Fibroblast of lung (primary cell): ENCODE measurements at regions not wholly inside any gene's neighbourhood (a gene's known extent, or its start where the extent isn't known, plus 50 kb on each side); places are given as distances from the start of the nearest gene placed in this dataset.
"Not testable (repeated sequence)": the region's sequence is repeated elsewhere in the genome, so short reads cannot be mapped to it uniquely, and the experiment has no call there.

Experiments
- DNase-seq, 2 donors: peaks; one replicate each; pipeline versions ENCODE4 v3.0.0 to v3.0.0-alpha.2; 2010; ENCODE audit warnings: low read depth in 2 of 2
- H2AFZ ChIP-seq: 2 replicates; pipeline ENCODE4 v1.5.1; 2012; ENCODE audit warnings: low read length, control low read depth, inconsistent platforms
- H3K27ac ChIP-seq: 2 replicates; pipeline ENCODE4 v1.5.1; 2011; ENCODE audit warnings: low read length, control low read depth; ENCODE audit not compliant: insufficient read depth
- H3K27me3 ChIP-seq: 2 replicates; pipeline ENCODE4 v1.5.1; 2011; ENCODE audit warnings: mild to moderate bottlenecking, low read length; ENCODE audit not compliant: control insufficient read depth, insufficient read depth
- H3K36me3 ChIP-seq: 2 replicates; pipeline ENCODE4 v1.5.1; 2011; ENCODE audit warnings: low read length; ENCODE audit not compliant: control insufficient read depth, insufficient read depth
- H3K4me1 ChIP-seq: 2 replicates; pipeline ENCODE4 v1.5.1; 2011; ENCODE audit warnings: low read length; ENCODE audit not compliant: control insufficient read depth, insufficient read depth; ENCODE audit errors: extremely low read depth
- H3K4me2 ChIP-seq: 2 replicates; pipeline ENCODE4 v1.5.1; 2011; ENCODE audit warnings: low read length, control low read depth; ENCODE audit not compliant: insufficient read depth; ENCODE audit errors: extremely low read depth
- H3K4me3 ChIP-seq, 4 experiments: fragments of 200-600 bp in 1 of 4; sonication (generic) in 1 of 4; replicated peaks in 1 of 4; 2 replicates each; pipeline ENCODE4 v1.5.1; 2011 to 2016; ENCODE audit warnings: low read length in 4 of 4, low read depth in 3 of 4, mild to moderate bottlenecking in 3 of 4, control low read depth in 2 of 4, inconsistent platforms in 1 of 4, mixed read lengths in 1 of 4; ENCODE audit not compliant: insufficient read depth in 1 of 4; ENCODE audit errors: control extremely low read depth in 1 of 4
- H3K79me2 ChIP-seq: 2 replicates; pipeline ENCODE4 v1.5.1; 2012; ENCODE audit warnings: mild to moderate bottlenecking, low read length, inconsistent platforms; ENCODE audit not compliant: control insufficient read depth, insufficient read depth
- H3K9ac ChIP-seq: 2 replicates; pipeline ENCODE4 v1.5.1; 2011; ENCODE audit warnings: mild to moderate bottlenecking, low read length, control low read depth; ENCODE audit not compliant: insufficient read depth
- H3K9me3 ChIP-seq: 2 replicates; pipeline ENCODE4 v1.5.1; 2012; ENCODE audit warnings: low read depth, low read length; ENCODE audit not compliant: control insufficient read depth, insufficient read depth
- H4K20me1 ChIP-seq: 2 replicates; pipeline ENCODE4 v1.5.1; 2011; ENCODE audit warnings: low read length; ENCODE audit not compliant: control insufficient read depth, insufficient read depth; ENCODE audit errors: extremely low read depth
- EZH2 ChIP-seq: IDR thresholded peaks from 2 replicates; pipeline ENCODE4 v1.5.1; 2012; ENCODE audit warnings: low read length, control low read depth, mild to moderate bottlenecking; ENCODE audit errors: missing control alignments
- TF ChIP-seq, protein P1 (sequence below), 2 donors: IDR thresholded peaks in 1 of 2; conservative IDR thresholded peaks in 1 of 2; 1 replicate in 1 of 2; 2 replicates in 1 of 2; pipeline ENCODE4 v1.5.1; 2011 to 2012; ENCODE audit warnings: low read length in 2 of 2, control low read depth in 1 of 2, inconsistent platforms in 1 of 2, low read depth in 1 of 2, mild to moderate bottlenecking in 1 of 2

DNA sequence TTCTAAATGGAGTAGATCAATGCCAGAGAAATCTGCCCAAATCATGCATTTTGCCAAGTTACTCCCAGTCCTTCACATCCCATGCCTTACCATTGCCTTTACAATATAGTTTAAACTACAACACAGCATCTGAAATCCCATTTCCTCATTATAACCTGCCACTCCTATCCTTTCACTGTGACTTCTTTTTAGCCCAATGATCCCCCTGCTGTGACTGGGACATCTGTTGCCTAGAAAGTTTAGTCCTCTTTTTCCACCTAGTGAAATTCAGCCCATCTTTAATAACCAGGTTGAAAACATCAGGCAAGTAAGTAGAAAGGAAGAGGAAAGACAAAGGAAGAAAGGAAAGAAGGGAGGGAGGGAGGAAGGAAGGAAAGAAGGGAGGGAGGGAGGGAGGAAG lies 627.9 kb upstream of the ZNF385D start:
- Histone ChIP-seq H3K79me2 (no peaks in the 10 kb centered on the region), H2AFZ (no peak overlapping the region), H3K4me3 (no peak overlapping the region), H3K9ac (no peak overlapping the region), H3K36me3 (no peaks in the 10 kb centered on the region), H3K27ac (no peak overlapping the region), H3K9me3 (no peaks in the 10 kb centered on the region), H3K27me3 (no peaks in the 10 kb centered on the region), H3K4me1 (no peaks in the 10 kb centered on the region), H3K4me2 (no peak overlapping the region), H4K20me1 (no peaks in the 10 kb centered on the region)
- no peak for DNase-seq
- TF ChIP-seq, protein P1, sequence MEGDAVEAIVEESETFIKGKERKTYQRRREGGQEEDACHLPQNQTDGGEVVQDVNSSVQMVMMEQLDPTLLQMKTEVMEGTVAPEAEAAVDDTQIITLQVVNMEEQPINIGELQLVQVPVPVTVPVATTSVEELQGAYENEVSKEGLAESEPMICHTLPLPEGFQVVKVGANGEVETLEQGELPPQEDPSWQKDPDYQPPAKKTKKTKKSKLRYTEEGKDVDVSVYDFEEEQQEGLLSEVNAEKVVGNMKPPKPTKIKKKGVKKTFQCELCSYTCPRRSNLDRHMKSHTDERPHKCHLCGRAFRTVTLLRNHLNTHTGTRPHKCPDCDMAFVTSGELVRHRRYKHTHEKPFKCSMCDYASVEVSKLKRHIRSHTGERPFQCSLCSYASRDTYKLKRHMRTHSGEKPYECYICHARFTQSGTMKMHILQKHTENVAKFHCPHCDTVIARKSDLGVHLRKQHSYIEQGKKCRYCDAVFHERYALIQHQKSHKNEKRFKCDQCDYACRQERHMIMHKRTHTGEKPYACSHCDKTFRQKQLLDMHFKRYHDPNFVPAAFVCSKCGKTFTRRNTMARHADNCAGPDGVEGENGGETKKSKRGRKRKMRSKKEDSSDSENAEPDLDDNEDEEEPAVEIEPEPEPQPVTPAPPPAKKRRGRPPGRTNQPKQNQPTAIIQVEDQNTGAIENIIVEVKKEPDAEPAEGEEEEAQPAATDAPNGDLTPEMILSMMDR (conservative IDR thresholded peaks at IDR 0.05 in 1 of 2, IDR thresholded peaks at IDR 0.05 in 1 of 2; ENCODE audit: low read depth in 1 of 2, low read length in 2 of 2), result no peak

DNA sequence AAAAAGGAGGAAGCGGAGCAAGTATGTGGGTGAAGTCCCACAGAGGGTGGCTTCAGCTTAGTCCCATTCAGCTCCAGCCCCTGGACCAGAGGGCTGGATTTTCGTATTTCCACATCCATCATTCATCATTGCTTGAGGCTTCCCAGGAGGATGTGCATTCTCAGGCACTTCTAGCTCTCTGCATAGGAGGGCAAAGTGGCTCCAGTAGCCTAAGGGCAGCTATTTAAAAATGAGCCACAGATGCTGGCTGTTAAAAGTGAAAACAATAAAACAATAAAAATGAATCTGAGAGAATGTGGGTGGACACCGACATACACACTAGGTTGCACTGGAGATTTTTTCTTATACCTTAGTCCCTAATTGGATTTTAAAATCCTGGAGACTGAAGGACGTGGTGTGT lies 629.2 kb upstream of the ZNF385D start:
- H3K79me2 ChIP-seq, result no peaks in the 10 kb centered on the region
- no peak overlapping the region for H3K9ac ChIP-seq
- no peaks in the 10 kb centered on the region for H4K20me1 ChIP-seq
- H3K36me3 ChIP-seq, result no peaks in the 10 kb centered on the region
- no peak overlapping the region for H3K4me2 ChIP-seq
- no peaks in the 10 kb centered on the region for H3K9me3 ChIP-seq
- H3K27me3 ChIP-seq, result no peaks in the 10 kb centered on the region
- DNase-seq, result no peak
- no peaks in the 10 kb centered on the region for H3K4me1 ChIP-seq
- H2AFZ ChIP-seq, result no peak overlapping the region
- TF ChIP-seq, protein P1 (conservative IDR thresholded peaks at IDR 0.05 in 1 of 2, IDR thresholded peaks at IDR 0.05 in 1 of 2; ENCODE audit: low read depth in 1 of 2, low read length in 2 of 2), result no peak
- no peak for TF ChIP-seq EZH2
- no peak overlapping the region for H3K27ac ChIP-seq
- H3K4me3 ChIP-seq, result no peak overlapping the region

DNA sequence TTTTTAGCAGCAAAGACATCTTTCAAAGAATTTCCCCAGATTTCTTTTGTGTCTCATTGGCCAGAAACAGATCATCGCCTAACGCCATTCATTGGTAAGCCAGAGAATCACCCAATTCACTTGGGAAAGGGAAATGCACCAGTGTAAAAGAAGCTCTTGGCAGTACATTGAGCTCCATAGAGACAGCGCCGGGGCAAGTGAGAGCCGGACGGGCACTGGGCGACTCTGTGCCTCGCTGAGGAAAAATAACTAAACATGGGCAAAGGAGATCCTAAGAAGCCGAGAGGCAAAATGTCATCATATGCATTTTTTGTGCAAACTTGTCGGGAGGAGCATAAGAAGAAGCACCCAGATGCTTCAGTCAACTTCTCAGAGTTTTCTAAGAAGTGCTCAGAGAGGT lies 630.6 kb upstream of the ZNF385D start:
- H3K79me2 ChIP-seq, H3K27me3 ChIP-seq, H3K9me3 ChIP-seq, H4K20me1 ChIP-seq, H2AFZ ChIP-seq, H3K36me3 ChIP-seq, H3K4me3 ChIP-seq, DNase-seq, H3K9ac ChIP-seq, H3K4me2 ChIP-seq, H3K4me1 ChIP-seq, H3K27ac ChIP-seq: not testable (repeated sequence)

DNA sequence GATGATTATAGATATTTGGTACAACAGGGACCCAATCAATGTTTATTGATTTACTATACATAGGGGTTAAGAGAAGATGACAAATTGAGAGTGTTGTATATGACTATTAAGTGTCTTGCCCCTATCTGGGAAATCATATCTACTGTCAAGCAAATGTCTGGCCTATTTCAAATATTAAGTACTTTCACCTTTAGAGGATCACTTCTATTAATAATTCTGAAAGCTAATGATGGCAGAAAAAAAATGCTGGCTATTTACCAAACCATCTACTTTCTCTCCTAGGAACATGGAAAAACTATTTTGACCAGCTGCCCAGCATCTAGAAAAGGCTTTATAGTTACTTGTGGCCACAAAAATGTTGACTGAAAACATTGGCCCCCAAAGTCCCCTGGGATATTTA lies 632.3 kb upstream of the ZNF385D start:
- H3K36me3 ChIP-seq, result no peaks in the 10 kb centered on the region
- H2AFZ ChIP-seq, result no peak overlapping the region
- no peak overlapping the region for H3K4me3 ChIP-seq
- H3K79me2 ChIP-seq, result no peaks in the 10 kb centered on the region
- no peak for TF ChIP-seq EZH2
- TF ChIP-seq, protein P1 (conservative IDR thresholded peaks at IDR 0.05 in 1 of 2, IDR thresholded peaks at IDR 0.05 in 1 of 2; ENCODE audit: low read depth in 1 of 2, low read length in 2 of 2), result no peak
- no peaks in the 10 kb centered on the region for H3K4me1 ChIP-seq
- no peak overlapping the region for H3K27ac ChIP-seq
- H3K9me3 ChIP-seq, result no peaks in the 10 kb centered on the region
- H4K20me1 ChIP-seq, result no peaks in the 10 kb centered on the region
- no peak for DNase-seq
- H3K27me3 ChIP-seq, result no peaks in the 10 kb centered on the region
- H3K4me2 ChIP-seq, result no peak overlapping the region
- H3K9ac ChIP-seq, result no peak overlapping the region
